BE2C (cell line): ENCODE measurements at regions not wholly inside any gene's neighbourhood (a gene's known extent, or its start where the extent isn't known, plus 50 kb on each side); places are given as distances from the start of the nearest gene placed in this dataset.

Experiments used
- DNase-seq: peaks from one replicate; pipeline ENCODE4 v3.0.0-alpha.2; 2020
- H3K27me3 ChIP-seq: fragments of 250-450 bp; sonication (Bioruptor Pico); 2 replicates; pipeline ENCODE4 v1.5.1; 2020; ENCODE audit warnings: mild to moderate bottlenecking
- H3K36me3 ChIP-seq: fragments of 250-450 bp; sonication (Bioruptor Pico); 2 replicates; pipeline ENCODE4 v1.5.1; 2020; ENCODE audit warnings: mild to moderate bottlenecking
- H3K4me1 ChIP-seq: fragments of 250-450 bp; sonication (Bioruptor Pico); 2 replicates; pipeline ENCODE4 v1.5.1; 2020
- H3K4me3 ChIP-seq: 2 replicates; pipeline ENCODE4 v1.5.1; 2011; ENCODE audit warnings: low read depth, low read length
- H3K9me3 ChIP-seq: fragments of 250-450 bp; sonication (Bioruptor Pico); 2 replicates; pipeline ENCODE4 v1.5.1; 2020
- CTCF ChIP-seq: IDR thresholded peaks from 2 replicates; pipeline ENCODE4 v1.5.1; 2012; ENCODE audit warnings: mild to moderate bottlenecking, low read depth, low read length

DNA sequence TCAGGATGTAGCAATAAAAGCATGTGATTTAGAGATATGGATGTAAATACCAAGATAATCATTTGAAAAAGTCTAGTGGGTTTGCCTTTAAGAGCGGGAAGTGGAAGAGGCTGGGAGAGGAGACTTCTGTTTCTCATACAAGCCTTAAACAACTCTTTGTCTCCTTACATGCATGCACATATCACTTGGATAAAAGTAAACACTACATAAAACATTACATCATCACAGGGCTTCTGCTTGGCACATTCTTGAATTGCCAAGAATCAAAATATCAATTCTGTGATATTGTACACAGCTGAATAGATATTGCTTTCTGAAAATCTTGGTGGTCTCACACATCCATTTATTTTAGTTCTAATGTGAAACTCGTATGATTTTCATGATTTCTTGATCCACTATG lies 57.6 kb downstream of the FOXD1 start:
- peaks cover 4% of the 10 kb centered on the region; the same call in 1 of the 2 replicates for H3K27me3 ChIP-seq
- no peak overlapping the region for H3K4me3 ChIP-seq
- DNase-seq, result no peak
- peaks cover 6% of the 10 kb centered on the region for H3K4me1 ChIP-seq
- no peaks in the 10 kb centered on the region for H3K9me3 ChIP-seq
- no peaks in the 10 kb centered on the region for H3K36me3 ChIP-seq
- TF ChIP-seq CTCF, result no peak

GRCh38 chr5:73388740-73389139 lies 59.8 kb downstream of the FOXD1 start:
- Histone ChIP-seq H3K27me3 (0 out of 2 replicates have a peak, but pooled peaks cover 3% of the 10 kb centered on the region), H3K4me1 (peaks cover 6% of the 10 kb centered on the region), H3K36me3 (no peaks in the 10 kb centered on the region), H3K4me3 (no peak overlapping the region), H3K9me3 (peaks cover 4% of the 10 kb centered on the region; the same call in 1 of the 2 replicates)
- no peak for TF ChIP-seq CTCF
- no peak for DNase-seq

GRCh38 chr5:73388306-73388684 lies 60.3 kb downstream of the FOXD1 start:
- peaks cover 4% of the 10 kb centered on the region; the same call in 1 of the 2 replicates for H3K9me3 ChIP-seq
- peaks cover 6% of the 10 kb centered on the region for H3K4me1 ChIP-seq
- DNase-seq, result no peak
- H3K36me3 ChIP-seq, result no peaks in the 10 kb centered on the region
- H3K4me3 ChIP-seq, result no peak overlapping the region
- H3K27me3 ChIP-seq, result 0 out of 2 replicates have a peak, but pooled peaks cover 3% of the 10 kb centered on the region
- TF ChIP-seq CTCF, result no peak

- no peak overlapping the region for H3K4me3 ChIP-seq
- H3K9me3 ChIP-seq, result peaks cover 4% of the 10 kb centered on the region; the same call in 1 of the 2 replicates
- H3K27me3 ChIP-seq, result 0 out of 2 replicates have a peak, but pooled peaks cover 3% of the 10 kb centered on the region
- no peak for TF ChIP-seq CTCF
- DNase-seq, result no peak
- H3K4me1 ChIP-seq, result peaks cover 6% of the 10 kb centered on the region
- no peaks in the 10 kb centered on the region for H3K36me3 ChIP-seq
Observed at GRCh38 chr5:73387601-73388305, 60.8 kb downstream of the FOXD1 start.

DNA sequence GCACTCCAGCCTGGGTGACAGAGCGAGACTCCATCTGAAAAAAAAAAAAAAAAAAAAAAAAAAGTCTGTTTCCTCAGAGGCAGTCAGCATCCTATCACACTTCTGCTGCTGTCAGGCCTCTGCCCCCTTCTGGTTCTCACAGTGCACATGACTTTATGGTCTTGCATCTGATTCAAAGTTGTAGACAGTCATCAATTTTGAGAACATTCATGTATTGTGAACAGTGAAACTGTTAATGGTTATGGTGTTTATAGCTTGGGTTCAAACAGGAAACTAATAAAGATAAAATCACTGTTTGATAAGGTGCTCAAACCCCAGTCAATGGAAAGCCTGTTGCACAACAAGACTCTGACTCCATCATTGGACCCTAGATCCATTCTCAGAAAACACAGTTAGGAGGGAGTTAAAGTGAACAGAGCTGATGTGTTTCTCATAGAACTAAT lies 61.4 kb downstream of the FOXD1 start:
- no peak overlapping the region for H3K4me3 ChIP-seq
- no peaks in the 10 kb centered on the region for H3K36me3 ChIP-seq
- TF ChIP-seq CTCF, result no peak
- peaks cover 6% of the 10 kb centered on the region for H3K4me1 ChIP-seq
- 0 out of 2 replicates have a peak, but pooled peaks cover 3% of the 10 kb centered on the region for H3K27me3 ChIP-seq
- H3K9me3 ChIP-seq, result peaks cover 4% of the 10 kb centered on the region; the same call in 1 of the 2 replicates
- DNase-seq, result no peak

GRCh38 chr5:73384861-73385260 lies 63.7 kb downstream of the FOXD1 start:
- DNase-seq, result no peak
- peaks cover 4% of the 10 kb centered on the region; the same call in 1 of the 2 replicates for H3K9me3 ChIP-seq
- H3K36me3 ChIP-seq, result no peaks in the 10 kb centered on the region
- H3K27me3 ChIP-seq, result no peaks in the 10 kb centered on the region
- H3K4me1 ChIP-seq, result peaks cover 7% of the 10 kb centered on the region
- no peak overlapping the region for H3K4me3 ChIP-seq
- TF ChIP-seq CTCF, result no peak
